CD14-positive monocyte (primary cell): ENCODE measurements at regions not wholly inside any gene's neighbourhood (a gene's known extent, or its start where the extent isn't known, plus 50 kb on each side); places are given as distances from the start of the nearest gene placed in this dataset.

Experiments
- DNase-seq, 3 donors: peaks; one replicate each; pipeline ENCODE4 v3.0.0-alpha.2; 2011 to 2022
- H2AFZ ChIP-seq: 2 replicates; pipeline ENCODE4 v1.6.0; 2012; ENCODE audit warnings: mild to moderate bottlenecking, low read depth, low read length, inconsistent platforms; ENCODE audit not compliant: insufficient read depth, poor library complexity, severe bottlenecking
- H3K27ac ChIP-seq, 2 donors: 1 replicate in 1 of 2; 2 replicates in 1 of 2; pipeline ENCODE4 v1.5.1; 2012 to 2013; ENCODE audit warnings: low read length in 2 of 2, control low read depth in 1 of 2, inconsistent platforms in 1 of 2, low read depth in 1 of 2, mild to moderate bottlenecking in 1 of 2
- H3K27me3 ChIP-seq, 2 donors: one replicate each; pipeline versions ENCODE4 v1.6.0 to v1.6.1; 2011 to 2013; ENCODE audit warnings: low read length in 2 of 2; ENCODE audit not compliant: control insufficient read depth in 2 of 2, insufficient read depth in 2 of 2
- H3K36me3 ChIP-seq, 2 donors: replicated peaks in 1 of 2; 1 replicate in 1 of 2; 2 replicates in 1 of 2; pipeline versions ENCODE4 v1.5.1 to v1.6.1; 2012 to 2013; ENCODE audit warnings: low read length in 2 of 2, control low read depth in 1 of 2, inconsistent platforms in 1 of 2, mild to moderate bottlenecking in 1 of 2; ENCODE audit not compliant: insufficient read depth in 2 of 2, control insufficient read depth in 1 of 2
- H3K4me1 ChIP-seq, 2 donors: 1 replicate in 1 of 2; 2 replicates in 1 of 2; pipeline versions ENCODE4 v1.5.1 to v1.6.1; 2012 to 2013; ENCODE audit warnings: low read length in 2 of 2, control low read depth in 1 of 2, inconsistent platforms in 1 of 2, mild to moderate bottlenecking in 1 of 2, moderate library complexity in 1 of 2; ENCODE audit not compliant: insufficient read depth in 2 of 2, control insufficient read depth in 1 of 2
- H3K4me2 ChIP-seq: replicated peaks from 2 replicates; pipeline ENCODE3; 2012; ENCODE audit warnings: low read length, moderate library complexity, mild to moderate bottlenecking; ENCODE audit not compliant: poor library complexity, severe bottlenecking; ENCODE audit errors: extremely low read depth
- H3K4me3 ChIP-seq, 3 experiments: fragments of 200-600 bp in 1 of 3; sonication (generic) in 1 of 3; replicated peaks in 1 of 3; 1 replicate in 2 of 3; 2 replicates in 1 of 3; pipeline ENCODE4 v1.5.1; 2011 to 2013; ENCODE audit warnings: low read length in 3 of 3, mild to moderate bottlenecking in 3 of 3, control low read depth in 2 of 3, low read depth in 2 of 3, inconsistent platforms in 1 of 3, moderate library complexity in 1 of 3
- H3K79me2 ChIP-seq: 2 replicates; pipeline ENCODE4 v1.6.0; 2012; ENCODE audit warnings: mild to moderate bottlenecking, control low read depth, inconsistent platforms, low read length, moderate library complexity; ENCODE audit not compliant: insufficient read depth
- H3K9ac ChIP-seq: 2 replicates; pipeline ENCODE4 v1.6.0; 2017; ENCODE audit warnings: low read length, mild to moderate bottlenecking; ENCODE audit not compliant: insufficient read depth, poor library complexity, severe bottlenecking
- H3K9me3 ChIP-seq, 2 donors: replicated peaks in 1 of 2; 1 replicate in 1 of 2; 2 replicates in 1 of 2; pipeline versions ENCODE4 v1.5.1 to v1.6.1; 2012 to 2013; ENCODE audit warnings: low read length in 2 of 2, control low read depth in 1 of 2; ENCODE audit not compliant: control insufficient read depth in 1 of 2, insufficient read depth in 1 of 2
- H4K20me1 ChIP-seq: 2 replicates; pipeline ENCODE4 v1.6.0; 2012; ENCODE audit warnings: mild to moderate bottlenecking, low read length, control low read depth, moderate library complexity; ENCODE audit not compliant: insufficient read depth
- H3K27ac Mint-ChIP-seq, 7 donors: one replicate each; pipeline ENCODE4 v1.8.0; 2020; ENCODE audit warnings: mild to moderate bottlenecking in 7 of 7, mixed read lengths in 7 of 7, moderate library complexity in 6 of 7, inconsistent platforms in 2 of 7
- H3K27me3 Mint-ChIP-seq, 3 donors: one replicate each; pipeline ENCODE4 v1.8.0; 2021 to 2022; ENCODE audit warnings: low read depth in 3 of 3, mild to moderate bottlenecking in 3 of 3, mixed read lengths in 3 of 3, moderate library complexity in 3 of 3, inconsistent platforms in 1 of 3
- H3K36me3 Mint-ChIP-seq, 2 donors: one replicate each; pipeline ENCODE4 v1.8.0; 2020; ENCODE audit warnings: mixed read lengths in 2 of 2, inconsistent platforms in 1 of 2, mild to moderate bottlenecking in 1 of 2
- H3K4me1 Mint-ChIP-seq: one replicate; pipeline ENCODE4 v1.8.0; 2020; ENCODE audit warnings: mild to moderate bottlenecking, mixed read lengths
- H3K4me3 Mint-ChIP-seq, 2 donors: one replicate each; pipeline ENCODE4 v1.8.0; 2020; ENCODE audit warnings: mild to moderate bottlenecking in 2 of 2, mixed read lengths in 2 of 2, moderate library complexity in 1 of 2
- H3K9me3 Mint-ChIP-seq, 7 donors: one replicate each; pipeline ENCODE4 v1.8.0; 2020 to 2022; ENCODE audit warnings: mixed read lengths in 7 of 7, mild to moderate bottlenecking in 6 of 7, moderate library complexity in 6 of 7, inconsistent platforms in 2 of 7
- CTCF ChIP-seq: fragments of 200-600 bp; IDR thresholded peaks from one replicate; pipeline ENCODE4 v1.8.0; 2022; ENCODE audit warnings: antibody characterized with exemption, mild to moderate bottlenecking
- WGBS: methylation state at CpG from one replicate; pipeline ENCODE4 v1.1.5; 2013; ENCODE audit warnings: missing lambda C conversion rate; ENCODE audit not compliant: insufficient coverage; 5-methylcytosine and 5-hydroxymethylcytosine counted together
- intact Hi-C, 2 donors: fragments of 100-400 bp; cut with micrococcal nuclease; formaldehyde crosslinking; loops; one replicate each; pipeline versions ENCODE4 v1.15.0 to v1.15.1; 2023

- Histone ChIP-seq H3K79me2 (no peaks in the 10 kb centered on the region), H3K27ac (no peak overlapping the region), H3K9ac (no peak overlapping the region), H3K27me3 (no peaks in the 10 kb centered on the region), H4K20me1 (no peaks in the 10 kb centered on the region), H3K4me3 (no peak overlapping the region), H3K4me1 (no peaks in the 10 kb centered on the region), H3K9me3 (no peaks in the 10 kb centered on the region), H2AFZ (no peak overlapping the region), H3K36me3 (no peaks in the 10 kb centered on the region), H3K4me2 (no peak overlapping the region)
- no CpG with 5 or more reads among the region's 6 CpGs for WGBS
- Mint-ChIP-seq H3K4me3 (no peak overlapping the region), H3K36me3 (no peaks in the 10 kb centered on the region), H3K9me3 (no peaks in the 10 kb centered on the region), H3K4me1 (no peaks in the 10 kb centered on the region), H3K27ac (no peak overlapping the region), H3K27me3 (peaks cover 0 to 2% (median 0%) of the 10 kb centered on the region in 3 donors)
- intact Hi-C loops: loop anchor here in 1 of 2 donors (5.0 kb wide), 1 partner anchor 839 kb away; no protein-coding TSS in a partner anchor
- TF ChIP-seq CTCF: no peak
- DNase-seq: no peak
Measured at GRCh38 chr3:182516597-182517336, 276.5 kb upstream of the ATP11B start.

- H3K79me2 ChIP-seq: no peaks in the 10 kb centered on the region
- peaks cover 0 to 2% (median 0%) of the 10 kb centered on the region in 3 donors for H3K27me3 Mint-ChIP-seq
- H3K4me1 ChIP-seq: no peaks in the 10 kb centered on the region
- H3K36me3 Mint-ChIP-seq: no peaks in the 10 kb centered on the region
- no peak overlapping the region for H3K4me3 Mint-ChIP-seq
- no peak for DNase-seq
- no peaks in the 10 kb centered on the region for H3K9me3 ChIP-seq
- WGBS: 100% methylated on average over 2 of the region's 2 CpGs
- peaks cover 0 to 1% (median 0%) of the 10 kb centered on the region in 7 donors for H3K9me3 Mint-ChIP-seq
- no peak overlapping the region for H3K27ac ChIP-seq
- intact Hi-C loops: loop anchor here in 1 of 2 donors (5.0 kb wide), 1 partner anchor 842 kb away; no protein-coding TSS in a partner anchor
- TF ChIP-seq CTCF: no peak
- H4K20me1 ChIP-seq: no peaks in the 10 kb centered on the region
- no peak overlapping the region for H3K4me3 ChIP-seq
- no peak overlapping the region for H3K27ac Mint-ChIP-seq
- H2AFZ ChIP-seq: no peak overlapping the region
- no peaks in the 10 kb centered on the region for H3K36me3 ChIP-seq
- H3K27me3 ChIP-seq: no peaks in the 10 kb centered on the region
- H3K9ac ChIP-seq: no peak overlapping the region
- no peak overlapping the region for H3K4me2 ChIP-seq
- H3K4me1 Mint-ChIP-seq: no peaks in the 10 kb centered on the region
Measured at GRCh38 chr3:182519569-182519968, 273.7 kb upstream of the ATP11B start.
